Spleen (tissue), 7 donors: ENCODE measurements at regions not wholly inside any gene's neighbourhood (a gene's known extent, or its start where the extent isn't known, plus 50 kb on each side); places are given as distances from the start of the nearest gene placed in this dataset.

Source experiments
- CTCF ChIP-seq, 11 experiments: fragments of 200-600 bp in 7 of 11; fragments of 450-650 bp in 4 of 11; sonication (generic) in 4 of 11; IDR thresholded peaks in 8 of 11; conservative IDR thresholded peaks in 3 of 11; 1 replicate in 7 of 11; 2 replicates in 4 of 11; pipeline versions ENCODE4 v1.4.0 to v1.8.0; 2016 to 2021; ENCODE audit warnings: antibody characterized with exemption in 11 of 11, inconsistent platforms in 4 of 11, mild to moderate bottlenecking in 1 of 11
- POLR2A ChIP-seq, 3 donors: fragments of 450-650 bp; IDR thresholded peaks; one replicate each; pipeline ENCODE4 v1.5.1; 2017; ENCODE audit warnings: antibody characterized with exemption in 3 of 3, mild to moderate bottlenecking in 1 of 3
- POLR2AphosphoS5 ChIP-seq, 3 donors: sonication (generic); formaldehyde crosslinking; IDR thresholded peaks; one replicate each; pipeline ENCODE4 v1.5.1; 2017; ENCODE audit warnings: antibody characterized with exemption in 3 of 3
- donor health status: DM: no; HTN: no; CAD: no; lungs with moderate emphysema.
- donor health status: DM: no; HTN: no; CAD: no.
- donor health status: DM: no; HTN: no; CAD: no.

- TF ChIP-seq CTCF (IDR thresholded peaks at IDR 0.05 in 8 of 11, conservative IDR thresholded peaks at IDR 0.05 in 3 of 11) (no peak), POLR2AphosphoS5 (IDR thresholded peaks at IDR 0.05) (no peak), POLR2A (IDR thresholded peaks at IDR 0.05) (no peak)
These were observed 267.0 kb downstream of the MREG start for GRCh38 chr2:215746226-215746886.
